A673 (cell line): ENCODE measurements at regions not wholly inside any gene's neighbourhood (a gene's known extent, or its start where the extent isn't known, plus 50 kb on each side); places are given as distances from the start of the nearest gene placed in this dataset.

Experiments used
- BruUV-seq: library from RNA; stranded (reverse); fragments of 400-500 nt; replicated peaks from 2 replicates; lab custom pipeline; 2021; lab: Mats Ljungman, UMichigan
- CTCF ChIA-PET: fragments of 300-600 bp; sonication (Branson Sonifier 250); formaldehyde crosslinking; loops from one replicate; lab custom pipeline; 2022; ENCODE audit warnings: antibody characterized with exemption; lab: Charles Lee
- POLR2A ChIA-PET: fragments of 300-600 bp; sonication (Branson Sonifier 250); formaldehyde crosslinking; loops from one replicate; lab custom pipeline; 2022; ENCODE audit warnings: antibody characterized with exemption; ENCODE audit not compliant: low non-redundant PET; lab: Charles Lee
- DNase-seq: peaks from one replicate; pipeline ENCODE4 v3.0.0-alpha.2; 2015; ENCODE audit warnings: low spot score
- H3K27ac ChIP-seq: fragments of 200-600 bp; sonication (generic); 2 replicates; pipeline ENCODE4 v1.5.1; 2016; ENCODE audit warnings: mixed run types, low read depth, mild to moderate bottlenecking, mixed read lengths, antibody characterized with exemption, low read length; ENCODE audit not compliant: poor library complexity, severe bottlenecking
- H3K27me3 ChIP-seq: fragments of 200-600 bp; sonication (generic); replicated peaks from 2 replicates; pipeline ENCODE4 v1.6.1; 2017; ENCODE audit warnings: mixed run types, low read depth, mild to moderate bottlenecking, mixed read lengths, antibody characterized with exemption, low read length; ENCODE audit not compliant: insufficient read depth, poor library complexity
- H3K36me3 ChIP-seq: fragments of 200-600 bp; sonication (generic); 2 replicates; pipeline ENCODE4 v1.6.1; 2016; ENCODE audit warnings: mixed run types, mild to moderate bottlenecking, mixed read lengths, antibody characterized with exemption, low read length; ENCODE audit not compliant: insufficient read depth, poor library complexity, severe bottlenecking
- H3K4me1 ChIP-seq: fragments of 200-600 bp; sonication (generic); 2 replicates; pipeline ENCODE4 v1.6.1; 2017; ENCODE audit warnings: mixed run types, mild to moderate bottlenecking, mixed read lengths, antibody characterized with exemption, low read length; ENCODE audit not compliant: insufficient read depth, poor library complexity, severe bottlenecking
- H3K4me3 ChIP-seq: fragments of 200-600 bp; sonication (generic); 2 replicates; pipeline ENCODE4 v1.5.1; 2016; ENCODE audit warnings: low read depth, mixed run types, mild to moderate bottlenecking, mixed read lengths, low read length; ENCODE audit not compliant: poor library complexity, severe bottlenecking
- H3K9me3 ChIP-seq: fragments of 200-600 bp; sonication (generic); 2 replicates; pipeline ENCODE4 v1.6.1; 2016; ENCODE audit warnings: mixed run types, low read depth, mild to moderate bottlenecking, mixed read lengths, antibody characterized with exemption, low read length; ENCODE audit not compliant: poor library complexity, severe bottlenecking
- EZH2 ChIP-seq: fragments of 200-600 bp; sonication (generic); IDR thresholded peaks from 2 replicates; pipeline ENCODE4 v1.6.1; 2017; ENCODE audit warnings: borderline replicate concordance, low read depth, mild to moderate bottlenecking, mixed read lengths, antibody characterized with exemption, low read length; ENCODE audit not compliant: poor library complexity, severe bottlenecking
- intact Hi-C: fragments of 100-400 bp; cut with micrococcal nuclease; formaldehyde crosslinking; loops from one replicate; pipeline ENCODE4 v1.10.0; 2022; ENCODE audit not compliant: unreplicated experiment
- TF ChIP-seq, protein P1 (sequence below): fragments of 300-800, 200-600 bp; sonication (generic); conservative IDR thresholded peaks from 2 replicates; pipeline ENCODE4 v1.5.1; 2017; ENCODE audit warnings: low read depth, mild to moderate bottlenecking, antibody characterized with exemption, low read length, moderate library complexity, mixed read lengths

DNA sequence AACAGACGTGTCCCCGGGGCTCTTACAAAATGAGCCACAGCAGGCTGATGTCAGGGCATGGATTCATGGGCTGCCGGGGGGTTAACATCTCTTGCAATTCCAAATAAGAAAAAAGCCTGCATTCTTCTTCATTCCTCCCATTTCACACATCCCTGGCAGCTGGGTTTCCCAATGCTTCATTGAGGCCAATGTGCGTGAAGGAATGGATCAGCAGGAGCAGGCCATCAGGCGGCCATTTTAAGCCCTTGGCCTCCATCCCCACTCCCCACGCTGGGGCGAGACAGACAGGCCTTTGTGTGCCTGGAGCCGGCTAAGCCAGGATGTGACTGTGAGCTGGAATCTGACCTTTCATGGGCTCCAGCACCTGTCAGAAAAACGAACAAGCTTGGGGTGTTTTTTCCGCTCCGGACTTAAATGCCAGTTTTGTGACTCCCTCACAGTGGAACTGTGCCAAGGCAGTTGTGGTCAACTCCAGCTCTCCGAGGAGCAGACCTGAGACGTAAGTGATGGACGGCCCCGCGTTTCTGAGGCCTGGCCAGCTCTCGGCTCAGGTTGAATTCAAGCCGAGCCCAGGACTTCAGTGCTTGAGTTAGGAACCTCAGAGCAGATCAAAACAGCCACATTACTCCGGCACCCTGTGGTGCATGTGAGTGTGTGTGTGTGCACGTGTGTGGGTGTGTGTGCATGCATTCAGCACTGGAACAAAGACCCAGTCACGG lies 133.1 kb downstream of the TMEM30B start:
- CTCF ChIA-PET = no interaction called here
- no peak overlapping the region for H3K27ac ChIP-seq

DNA sequence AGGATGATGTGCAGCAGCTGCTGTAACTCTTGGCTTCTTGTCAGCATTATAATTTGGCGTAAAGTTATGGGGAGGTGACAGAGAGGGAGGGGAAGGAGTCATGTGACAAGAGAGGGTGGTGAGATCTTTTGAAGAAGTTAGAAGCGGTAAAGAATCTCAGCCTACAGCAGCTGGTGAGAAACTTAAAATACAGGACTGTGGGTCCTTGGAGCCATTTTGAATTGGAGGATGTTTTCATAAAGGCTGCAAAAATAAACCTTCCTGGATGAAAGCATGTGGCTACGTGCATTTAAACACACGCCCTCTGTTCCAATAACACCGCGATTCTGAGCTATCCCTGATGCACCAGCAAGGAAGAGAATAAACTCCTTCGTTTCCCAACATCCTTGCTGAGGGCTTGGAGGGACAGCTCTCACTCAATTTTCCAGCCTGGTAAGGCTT lies 133.7 kb downstream of the TMEM30B start:
- H3K27me3 ChIP-seq = no peaks in the 10 kb centered on the region
- peak; percentile 83 for DNase-seq
- TF ChIP-seq, protein P1, sequence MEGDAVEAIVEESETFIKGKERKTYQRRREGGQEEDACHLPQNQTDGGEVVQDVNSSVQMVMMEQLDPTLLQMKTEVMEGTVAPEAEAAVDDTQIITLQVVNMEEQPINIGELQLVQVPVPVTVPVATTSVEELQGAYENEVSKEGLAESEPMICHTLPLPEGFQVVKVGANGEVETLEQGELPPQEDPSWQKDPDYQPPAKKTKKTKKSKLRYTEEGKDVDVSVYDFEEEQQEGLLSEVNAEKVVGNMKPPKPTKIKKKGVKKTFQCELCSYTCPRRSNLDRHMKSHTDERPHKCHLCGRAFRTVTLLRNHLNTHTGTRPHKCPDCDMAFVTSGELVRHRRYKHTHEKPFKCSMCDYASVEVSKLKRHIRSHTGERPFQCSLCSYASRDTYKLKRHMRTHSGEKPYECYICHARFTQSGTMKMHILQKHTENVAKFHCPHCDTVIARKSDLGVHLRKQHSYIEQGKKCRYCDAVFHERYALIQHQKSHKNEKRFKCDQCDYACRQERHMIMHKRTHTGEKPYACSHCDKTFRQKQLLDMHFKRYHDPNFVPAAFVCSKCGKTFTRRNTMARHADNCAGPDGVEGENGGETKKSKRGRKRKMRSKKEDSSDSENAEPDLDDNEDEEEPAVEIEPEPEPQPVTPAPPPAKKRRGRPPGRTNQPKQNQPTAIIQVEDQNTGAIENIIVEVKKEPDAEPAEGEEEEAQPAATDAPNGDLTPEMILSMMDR = no peak
- TF ChIP-seq EZH2 = no peak
- ChIA-PET CTCF (no interaction called here), POLR2A (interaction anchor here (0.7 kb wide), 1 partner anchor 107 kb away, joined by 5 read pairs; no protein-coding TSS in a partner anchor)
- H3K4me1 ChIP-seq = peaks cover 40% of the 10 kb centered on the region
- H3K27ac ChIP-seq = peak overlapping the region; percentile 62
- BruUV-seq = no TSS peak
- intact Hi-C loops = loop anchor here (5.0 to 10.0 kb wide), 2 partner anchors 40 to 107 kb away; no protein-coding TSS in a partner anchor
- no peaks in the 10 kb centered on the region for H3K36me3 ChIP-seq
- no peak overlapping the region for H3K4me3 ChIP-seq
- peaks cover 17% of the 10 kb centered on the region for H3K9me3 ChIP-seq

More for the DNA sequence above, 133.1 kb downstream of the TMEM30B start:
- H3K27me3 ChIP-seq = no peaks in the 10 kb centered on the region
- H3K4me1 ChIP-seq = peaks cover 44% of the 10 kb centered on the region
- TF ChIP-seq, protein P1 = no peak
- TF ChIP-seq EZH2 = no peak
- DNase-seq = no peak
- H3K36me3 ChIP-seq = no peaks in the 10 kb centered on the region
- POLR2A ChIA-PET = no interaction called here
- H3K4me3 ChIP-seq = no peak overlapping the region
- intact Hi-C loops = loop anchor here (5.0 to 10.0 kb wide), 2 partner anchors 41 to 107 kb away; no protein-coding TSS in a partner anchor
- H3K9me3 ChIP-seq = peaks cover 15% of the 10 kb centered on the region
- no TSS peak for BruUV-seq

DNA sequence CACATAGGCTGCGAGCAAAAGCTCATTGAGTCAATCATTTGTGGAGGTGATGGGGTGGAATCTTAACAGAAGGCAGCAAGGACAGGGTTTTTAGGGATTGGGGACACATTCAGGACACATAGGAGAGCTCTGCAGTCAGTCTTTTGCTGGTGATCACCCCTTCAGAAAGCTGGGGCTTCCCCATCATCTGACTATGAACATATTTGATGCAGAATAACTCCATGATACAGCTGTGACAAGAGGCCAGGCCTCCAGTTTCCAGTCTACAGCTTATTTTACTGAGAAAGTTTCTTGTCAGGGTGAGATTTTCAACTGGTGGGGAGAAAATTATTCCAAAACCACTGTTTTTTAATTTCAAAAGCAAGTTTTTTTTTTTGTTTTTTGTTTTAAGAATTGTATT lies 134.2 kb downstream of the TMEM30B start:
- ChIA-PET CTCF (interaction anchor here (0.7 kb wide), 1 partner anchor 23 kb away, joined by 5 read pairs; no protein-coding TSS in a partner anchor), POLR2A (interaction anchor here (0.7 kb wide), 1 partner anchor 107 kb away, joined by 5 read pairs; no protein-coding TSS in a partner anchor)
- TF ChIP-seq, protein P1 = no peak
- TF ChIP-seq EZH2 = no peak
- intact Hi-C loops = loop anchor here (5.0 to 10.0 kb wide), 2 partner anchors 40 to 108 kb away; no protein-coding TSS in a partner anchor
- H3K4me3 ChIP-seq = no peak overlapping the region
- no peak for DNase-seq
- peak overlapping the region; percentile 62 for H3K27ac ChIP-seq
- H3K9me3 ChIP-seq = peaks cover 17% of the 10 kb centered on the region
- no peaks in the 10 kb centered on the region for H3K36me3 ChIP-seq
- no peaks in the 10 kb centered on the region for H3K27me3 ChIP-seq
- peaks cover 40% of the 10 kb centered on the region for H3K4me1 ChIP-seq
- no TSS peak for BruUV-seq
